Peyer's patch (tissue), 4 donors: ENCODE measurements at regions not wholly inside any gene's neighbourhood (a gene's known extent, or its start where the extent isn't known, plus 50 kb on each side); places are given as distances from the start of the nearest gene placed in this dataset.

Source experiments
- POLR2A ChIP-seq, 2 donors: fragments of 450-650 bp; IDR thresholded peaks; one replicate each; pipeline ENCODE4 v1.5.1; 2017; ENCODE audit warnings: antibody characterized with exemption in 2 of 2, mild to moderate bottlenecking in 2 of 2, moderate library complexity in 2 of 2
- TF ChIP-seq, protein P1 (sequence below), 6 experiments: fragments of 450-650 bp in 4 of 6; fragments of 200-600 bp in 2 of 6; sonication (generic) in 1 of 6; IDR thresholded peaks; one replicate each; pipeline ENCODE4 v1.5.1; 2017 to 2019; ENCODE audit warnings: antibody characterized with exemption in 6 of 6, mild to moderate bottlenecking in 3 of 6, moderate library complexity in 1 of 6

DNA sequence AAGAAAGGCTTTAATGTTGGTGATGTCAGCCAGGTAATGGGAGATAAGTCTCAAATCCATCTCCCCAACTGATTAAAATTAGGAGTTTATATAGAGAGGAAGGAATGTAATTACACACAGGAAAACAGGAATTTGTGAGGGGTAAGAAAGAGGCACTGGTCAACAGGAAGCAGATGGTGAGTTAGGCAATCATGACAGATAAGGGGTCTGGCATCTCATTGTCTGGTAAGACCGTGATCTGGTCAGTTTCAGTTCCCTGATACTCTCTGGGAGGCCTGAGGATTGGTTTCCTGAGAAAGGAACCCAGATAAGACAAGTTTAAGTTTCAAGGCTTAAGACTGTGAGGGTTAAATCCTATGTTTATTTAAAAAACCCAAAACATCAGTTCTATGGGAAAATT, 414.7 kb upstream of the ARRDC4 start:
- TF ChIP-seq POLR2A (IDR thresholded peaks at IDR 0.05), result no peak
- TF ChIP-seq, protein P1, sequence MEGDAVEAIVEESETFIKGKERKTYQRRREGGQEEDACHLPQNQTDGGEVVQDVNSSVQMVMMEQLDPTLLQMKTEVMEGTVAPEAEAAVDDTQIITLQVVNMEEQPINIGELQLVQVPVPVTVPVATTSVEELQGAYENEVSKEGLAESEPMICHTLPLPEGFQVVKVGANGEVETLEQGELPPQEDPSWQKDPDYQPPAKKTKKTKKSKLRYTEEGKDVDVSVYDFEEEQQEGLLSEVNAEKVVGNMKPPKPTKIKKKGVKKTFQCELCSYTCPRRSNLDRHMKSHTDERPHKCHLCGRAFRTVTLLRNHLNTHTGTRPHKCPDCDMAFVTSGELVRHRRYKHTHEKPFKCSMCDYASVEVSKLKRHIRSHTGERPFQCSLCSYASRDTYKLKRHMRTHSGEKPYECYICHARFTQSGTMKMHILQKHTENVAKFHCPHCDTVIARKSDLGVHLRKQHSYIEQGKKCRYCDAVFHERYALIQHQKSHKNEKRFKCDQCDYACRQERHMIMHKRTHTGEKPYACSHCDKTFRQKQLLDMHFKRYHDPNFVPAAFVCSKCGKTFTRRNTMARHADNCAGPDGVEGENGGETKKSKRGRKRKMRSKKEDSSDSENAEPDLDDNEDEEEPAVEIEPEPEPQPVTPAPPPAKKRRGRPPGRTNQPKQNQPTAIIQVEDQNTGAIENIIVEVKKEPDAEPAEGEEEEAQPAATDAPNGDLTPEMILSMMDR (IDR thresholded peaks at IDR 0.05), result no peak
